ENCODE measurements at regions not wholly inside any gene's neighbourhood (a gene's known extent, or its start where the extent isn't known, plus 50 kb on each side); places are given as distances from the start of the nearest gene placed in this dataset.

DNA sequence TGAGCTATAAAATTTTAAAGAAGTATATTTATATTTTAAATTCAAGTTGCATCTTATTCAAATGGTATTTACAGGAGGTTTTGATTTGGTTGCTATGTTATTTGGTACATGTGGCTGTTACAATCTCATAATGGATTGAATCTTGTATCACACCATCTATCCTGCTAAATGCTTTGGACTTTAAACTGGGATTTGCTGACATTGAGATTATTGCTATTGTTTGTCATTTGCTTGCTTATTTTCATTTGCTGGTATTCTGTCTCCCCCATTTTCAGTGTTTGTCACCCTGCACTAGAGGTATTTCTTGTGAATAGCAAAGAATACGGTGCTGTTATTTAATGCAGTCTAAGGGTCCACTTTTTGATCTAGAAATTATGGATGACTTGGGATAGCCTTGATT, 171.1 kb downstream of the SH2D4B start:
- no peak for TF ChIP-seq BCL11A (IDR thresholded peaks at IDR 0.05; ENCODE audit: low read depth, low read length)
- no peak for TF ChIP-seq RFX5 (IDR thresholded peaks at IDR 0.05; ENCODE audit: low read depth, low read length)
- TF ChIP-seq NR2C2 (IDR thresholded peaks at IDR 0.05; ENCODE audit: borderline replicate concordance, control insufficient read depth, insufficient read length, low read depth) = no peak
- TF ChIP-seq, protein P1, sequence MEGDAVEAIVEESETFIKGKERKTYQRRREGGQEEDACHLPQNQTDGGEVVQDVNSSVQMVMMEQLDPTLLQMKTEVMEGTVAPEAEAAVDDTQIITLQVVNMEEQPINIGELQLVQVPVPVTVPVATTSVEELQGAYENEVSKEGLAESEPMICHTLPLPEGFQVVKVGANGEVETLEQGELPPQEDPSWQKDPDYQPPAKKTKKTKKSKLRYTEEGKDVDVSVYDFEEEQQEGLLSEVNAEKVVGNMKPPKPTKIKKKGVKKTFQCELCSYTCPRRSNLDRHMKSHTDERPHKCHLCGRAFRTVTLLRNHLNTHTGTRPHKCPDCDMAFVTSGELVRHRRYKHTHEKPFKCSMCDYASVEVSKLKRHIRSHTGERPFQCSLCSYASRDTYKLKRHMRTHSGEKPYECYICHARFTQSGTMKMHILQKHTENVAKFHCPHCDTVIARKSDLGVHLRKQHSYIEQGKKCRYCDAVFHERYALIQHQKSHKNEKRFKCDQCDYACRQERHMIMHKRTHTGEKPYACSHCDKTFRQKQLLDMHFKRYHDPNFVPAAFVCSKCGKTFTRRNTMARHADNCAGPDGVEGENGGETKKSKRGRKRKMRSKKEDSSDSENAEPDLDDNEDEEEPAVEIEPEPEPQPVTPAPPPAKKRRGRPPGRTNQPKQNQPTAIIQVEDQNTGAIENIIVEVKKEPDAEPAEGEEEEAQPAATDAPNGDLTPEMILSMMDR (IDR thresholded peaks at IDR 0.05 in 2 of 3, conservative IDR thresholded peaks at IDR 0.05 in 1 of 3; ENCODE audit: control insufficient read depth in 2 of 3, extremely low read depth in 1 of 3, insufficient read depth in 1 of 3, low read depth in 3 of 3, low read length in 3 of 3) = no peak
- TF ChIP-seq RELA (IDR thresholded peaks at IDR 0.05; ENCODE audit: borderline replicate concordance, partially characterized antibody) = no peak
